Keratinocyte (primary cell): ENCODE measurements at regions not wholly inside any gene's neighbourhood (a gene's known extent, or its start where the extent isn't known, plus 50 kb on each side); places are given as distances from the start of the nearest gene placed in this dataset.

Source experiments
- EZH2 ChIP-seq: IDR thresholded peaks from one replicate; pipeline ENCODE4 v1.6.1; 2012; ENCODE audit warnings: inconsistent platforms, mild to moderate bottlenecking, low read length, moderate library complexity
- TF ChIP-seq, protein P1 (sequence below), 3 experiments: IDR thresholded peaks in 1 of 3; conservative IDR thresholded peaks in 1 of 3; optimal IDR thresholded peaks in 1 of 3; 2 replicates in 2 of 3; 3 replicates in 1 of 3; pipeline versions ENCODE3 to v1.5.1; 2011; ENCODE audit warnings: low read length in 3 of 3, mild to moderate bottlenecking in 3 of 3, moderate library complexity in 2 of 3, control low read depth in 1 of 3, inconsistent platforms in 1 of 3; ENCODE audit not compliant: insufficient read depth in 2 of 3; ENCODE audit errors: extremely low read depth in 1 of 3

DNA sequence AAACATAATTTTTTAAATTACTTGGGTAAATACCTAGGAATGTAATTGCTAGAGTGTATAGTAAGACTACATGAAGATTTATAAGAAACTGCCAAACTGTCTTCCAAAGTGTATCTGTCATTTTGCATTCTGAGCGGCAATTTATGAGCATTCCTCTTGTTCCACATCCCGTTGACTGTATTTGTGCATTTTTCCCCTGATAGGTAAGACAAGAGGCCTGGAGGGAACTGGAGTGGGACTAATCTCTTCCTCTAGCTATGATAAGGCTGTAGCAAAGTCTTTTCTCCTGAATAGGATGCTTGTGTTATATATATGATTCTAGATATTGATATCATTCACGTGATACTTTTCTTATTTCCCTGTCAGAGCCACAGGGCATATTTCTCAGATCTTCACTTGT, 1557.5 kb downstream of the GRIK2 start:
- TF ChIP-seq, protein P1, sequence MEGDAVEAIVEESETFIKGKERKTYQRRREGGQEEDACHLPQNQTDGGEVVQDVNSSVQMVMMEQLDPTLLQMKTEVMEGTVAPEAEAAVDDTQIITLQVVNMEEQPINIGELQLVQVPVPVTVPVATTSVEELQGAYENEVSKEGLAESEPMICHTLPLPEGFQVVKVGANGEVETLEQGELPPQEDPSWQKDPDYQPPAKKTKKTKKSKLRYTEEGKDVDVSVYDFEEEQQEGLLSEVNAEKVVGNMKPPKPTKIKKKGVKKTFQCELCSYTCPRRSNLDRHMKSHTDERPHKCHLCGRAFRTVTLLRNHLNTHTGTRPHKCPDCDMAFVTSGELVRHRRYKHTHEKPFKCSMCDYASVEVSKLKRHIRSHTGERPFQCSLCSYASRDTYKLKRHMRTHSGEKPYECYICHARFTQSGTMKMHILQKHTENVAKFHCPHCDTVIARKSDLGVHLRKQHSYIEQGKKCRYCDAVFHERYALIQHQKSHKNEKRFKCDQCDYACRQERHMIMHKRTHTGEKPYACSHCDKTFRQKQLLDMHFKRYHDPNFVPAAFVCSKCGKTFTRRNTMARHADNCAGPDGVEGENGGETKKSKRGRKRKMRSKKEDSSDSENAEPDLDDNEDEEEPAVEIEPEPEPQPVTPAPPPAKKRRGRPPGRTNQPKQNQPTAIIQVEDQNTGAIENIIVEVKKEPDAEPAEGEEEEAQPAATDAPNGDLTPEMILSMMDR (optimal IDR thresholded peaks at IDR 0.05 in 1 of 3, IDR thresholded peaks at IDR 0.05 in 1 of 3, conservative IDR thresholded peaks at IDR 0.05 in 1 of 3; ENCODE audit: extremely low read depth in 1 of 3, insufficient read depth in 2 of 3, low read length in 3 of 3), result no peak
- TF ChIP-seq EZH2, result no peak
